Right ventricle myocardium superior (tissue), 1 donor: ENCODE measurements at regions not wholly inside any gene's neighbourhood (a gene's known extent, or its start where the extent isn't known, plus 50 kb on each side); places are given as distances from the start of the nearest gene placed in this dataset.
"Not testable (repeated sequence)": the region's sequence is repeated elsewhere in the genome, so short reads cannot be mapped to it uniquely, and the experiment has no call there.

Source experiments
- ATAC-seq: fragments of 200-7000 bp; cut with Tn5 transposase; one replicate; pipeline ENCODE4 v1.9.1; 2020; ENCODE audit warnings: mild to moderate bottlenecking; ENCODE audit not compliant: poor library complexity
- DNase-seq: peaks from one replicate; pipeline ENCODE4 v3.0.0-alpha.2; 2020
- intact Hi-C: fragments of 100-400 bp; cut with DNase I; formaldehyde crosslinking; loops from one replicate; pipeline ENCODE4 v1.11.2; 2022
- donor health status: DM: no; HTN: yes; CAD: no; lungs with severe emphysema.

DNA sequence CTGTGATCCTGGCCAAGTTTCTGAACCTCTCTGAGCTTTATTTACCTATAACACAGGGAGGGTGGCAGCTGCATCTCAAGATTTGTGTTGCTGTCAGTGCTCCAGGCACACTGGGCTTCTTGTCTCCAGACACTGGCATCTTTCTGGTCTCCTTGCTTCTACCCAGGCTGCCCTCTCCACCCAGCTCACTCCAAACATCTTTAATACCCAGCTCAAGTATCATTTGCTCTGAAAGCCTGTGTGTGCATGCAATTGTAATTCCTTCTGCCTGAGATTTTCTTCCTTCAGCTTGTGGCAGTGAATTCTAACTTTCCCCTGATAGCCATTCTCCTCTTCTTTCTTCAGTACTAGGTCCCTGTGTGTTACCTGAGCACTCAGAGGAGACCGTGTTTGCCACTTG, 50.7 kb upstream of the USP7 start:
- intact Hi-C loops = loop anchor here (10.0 kb wide), 1 partner anchor 120 kb away; no protein-coding TSS in a partner anchor
- no peak for DNase-seq
- ATAC-seq = no peak

DNA sequence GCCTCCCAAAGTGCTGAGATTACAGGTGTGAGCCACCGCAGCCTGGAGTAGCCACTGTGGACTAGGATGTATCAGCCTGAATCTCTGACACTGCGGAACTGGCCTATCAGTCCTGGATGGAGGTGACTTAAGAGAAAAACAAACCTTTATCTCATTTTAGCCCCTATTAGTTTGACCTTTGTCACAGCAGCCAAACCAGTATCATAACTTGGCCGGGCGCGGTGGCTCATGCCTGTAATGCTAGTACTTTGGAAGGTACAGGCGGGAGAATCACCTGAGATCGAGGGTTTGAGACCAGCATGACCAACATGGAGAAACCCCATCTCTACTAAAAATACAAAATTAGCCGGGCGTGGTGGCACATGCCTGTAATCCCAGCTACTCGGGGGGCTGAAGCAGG, 51.8 kb upstream of the USP7 start:
- ATAC-seq = no peak
- DNase-seq = no peak
- intact Hi-C loops = loop anchor here (10.0 kb wide), 1 partner anchor 121 kb away; no protein-coding TSS in a partner anchor

DNA sequence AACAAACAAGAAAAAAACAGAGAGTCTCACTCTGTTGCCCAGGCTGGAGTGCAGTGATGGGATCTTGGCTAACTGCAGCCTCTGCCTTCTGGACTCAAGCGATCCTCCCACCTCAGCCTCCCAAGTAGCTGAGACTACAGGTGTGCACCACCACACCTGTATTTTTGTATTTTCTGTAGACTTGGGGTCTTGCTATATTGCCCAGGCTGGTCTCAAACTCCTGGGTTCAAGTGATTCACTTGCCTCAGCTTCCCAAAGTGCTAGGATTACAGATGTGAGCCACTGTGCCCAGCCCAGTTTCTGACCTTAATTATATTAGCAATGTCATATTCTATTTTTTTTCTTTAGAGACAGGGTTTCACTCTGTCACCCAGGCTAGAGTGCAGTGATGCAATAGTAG, 52.3 kb upstream of the USP7 start:
- not testable (repeated sequence) for ATAC-seq, DNase-seq
- intact Hi-C loops = loop anchor here (10.0 kb wide), 1 partner anchor 121 kb away; no protein-coding TSS in a partner anchor

DNA sequence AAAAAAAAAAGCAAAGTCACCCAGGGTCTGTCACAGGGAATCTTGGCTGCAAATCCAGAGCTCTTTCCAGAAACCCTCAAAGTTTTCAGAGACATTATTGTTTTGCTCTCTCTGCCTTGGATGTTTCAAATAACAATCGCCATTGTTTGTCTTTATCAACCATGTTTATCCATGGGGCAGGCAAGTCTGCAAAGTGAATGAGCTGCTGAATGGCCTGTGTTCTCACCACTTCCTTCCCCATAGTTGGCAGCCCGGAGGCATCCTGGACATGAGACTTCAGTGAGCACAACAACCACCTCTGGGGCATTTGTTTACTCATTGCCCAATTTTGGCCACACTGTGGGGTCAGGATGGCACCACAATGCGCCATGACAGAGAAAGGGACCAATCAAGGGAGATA, 53.1 kb upstream of the USP7 start:
- no peak for ATAC-seq

DNA sequence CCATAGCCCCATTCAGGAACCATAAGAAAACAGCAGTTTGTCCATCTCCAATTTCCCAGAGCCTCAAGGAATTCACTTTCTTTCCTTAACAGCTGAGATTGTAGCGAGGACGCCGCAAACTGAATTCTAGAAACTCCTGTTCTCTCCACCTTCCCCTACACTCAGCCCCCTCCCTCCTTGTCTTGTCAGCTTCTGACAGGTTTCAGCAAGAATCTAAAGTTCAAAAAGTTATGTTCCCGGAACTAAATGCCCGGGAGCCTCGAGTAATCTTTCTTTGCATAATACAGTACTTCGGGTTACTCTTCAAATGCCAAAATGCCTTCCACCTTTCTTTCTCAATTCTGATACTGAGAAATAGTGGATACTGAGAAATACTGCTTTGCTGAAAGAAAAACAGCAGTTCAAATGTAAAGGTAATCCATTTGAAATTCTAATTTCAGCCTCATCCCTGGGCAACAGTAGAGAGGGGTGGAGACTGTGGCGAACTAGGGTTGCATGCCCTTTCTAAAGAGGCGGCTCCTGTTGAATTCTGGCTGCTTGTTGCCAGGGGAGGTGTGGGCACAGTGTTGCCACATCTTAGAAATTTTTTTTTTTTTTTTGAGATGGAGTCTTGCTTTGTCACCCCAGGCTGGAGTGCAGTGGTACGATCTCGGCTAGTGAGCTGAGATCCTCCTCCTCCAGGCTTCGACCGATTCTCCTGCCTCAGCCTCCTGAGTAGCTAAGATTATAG, 63.5 kb upstream of the USP7 start:
- intact Hi-C loops = no loop called here
- ATAC-seq = no peak
- DNase-seq = no peak

More for the DNA sequence above, 53.1 kb upstream of the USP7 start:
- intact Hi-C loops = loop anchor here (10.0 kb wide), 1 partner anchor 122 kb away; no protein-coding TSS in a partner anchor
- DNase-seq = no peak

DNA sequence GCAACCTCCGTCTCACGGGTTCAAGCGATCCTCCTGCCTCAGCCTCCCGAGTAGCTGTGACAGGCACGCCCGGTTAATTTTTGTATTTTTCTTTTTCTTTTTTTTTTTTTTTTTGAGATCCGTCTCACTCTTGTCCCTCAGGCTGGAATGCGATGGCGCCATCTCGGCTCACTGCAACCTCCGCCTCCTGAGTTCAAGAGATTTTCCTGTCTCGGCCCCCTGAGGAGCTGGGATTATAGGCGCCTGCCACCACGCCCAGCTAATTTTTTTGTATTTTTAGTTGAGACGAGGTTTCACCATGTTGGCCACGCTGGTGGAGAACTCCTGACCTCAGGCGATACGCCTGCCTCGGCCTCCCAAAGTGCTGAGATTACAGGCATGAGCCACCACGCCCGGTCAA, 63.0 kb upstream of the HAPSTR1 start:
- DNase-seq, intact Hi-C loops, ATAC-seq: not testable (repeated sequence)

DNA sequence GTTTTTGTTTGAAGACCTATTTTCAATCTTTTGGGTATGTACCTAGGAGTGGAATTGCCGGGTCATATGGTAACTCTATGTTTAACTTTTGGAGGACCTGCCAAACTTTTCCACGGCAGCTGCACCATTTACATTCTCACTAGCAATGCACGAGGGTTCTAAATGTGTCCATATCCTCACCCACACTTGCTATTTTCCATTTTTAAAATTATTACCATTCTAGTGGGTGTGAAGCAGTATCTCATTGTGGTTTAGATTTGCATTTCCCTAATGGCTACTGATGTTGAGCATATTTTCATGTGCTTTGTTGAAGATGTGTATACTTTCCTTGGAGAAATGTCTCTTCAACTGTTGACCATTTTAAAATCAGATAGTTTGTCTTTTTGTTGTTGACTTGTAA, 60.3 kb upstream of the HAPSTR1 start:
- no peak for ATAC-seq
- intact Hi-C loops = no loop called here
- DNase-seq = no peak

DNA sequence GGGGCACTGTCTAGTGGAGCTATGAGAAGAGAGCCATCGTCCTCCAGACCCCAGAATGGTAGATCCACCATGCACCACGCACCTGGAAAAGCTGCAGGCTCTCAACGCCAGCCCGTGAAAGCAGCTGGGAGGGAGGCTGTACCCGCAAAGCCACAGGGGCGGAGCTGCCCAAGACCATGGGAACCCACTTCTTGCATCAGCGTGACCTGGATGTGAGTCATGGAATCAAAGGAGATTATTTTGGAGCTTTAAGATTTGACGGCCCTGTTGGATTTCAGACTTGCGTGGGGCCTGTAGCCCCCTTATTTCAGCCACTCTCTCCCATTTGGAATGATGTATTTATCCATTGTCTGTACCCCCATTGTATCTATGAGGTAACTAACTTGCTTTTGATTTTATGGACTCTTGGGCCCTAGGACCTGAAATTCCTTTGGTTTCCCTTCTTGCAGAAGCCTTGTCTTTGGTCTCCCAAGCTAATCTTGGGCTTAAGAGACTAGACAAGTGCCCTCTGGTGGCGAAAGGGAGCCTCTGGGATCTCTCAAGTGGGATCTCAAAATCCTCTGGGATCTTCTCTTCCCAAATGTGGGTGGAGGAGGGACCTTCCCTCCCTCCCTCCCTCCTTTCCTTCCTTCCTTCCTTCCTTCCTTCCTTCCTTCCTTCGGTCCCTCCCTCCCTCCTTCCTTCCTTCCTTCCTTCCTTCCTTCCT, 58.2 kb upstream of the HAPSTR1 start:
- intact Hi-C loops = no loop called here
- DNase-seq (no peak), ATAC-seq (no peak)

DNA sequence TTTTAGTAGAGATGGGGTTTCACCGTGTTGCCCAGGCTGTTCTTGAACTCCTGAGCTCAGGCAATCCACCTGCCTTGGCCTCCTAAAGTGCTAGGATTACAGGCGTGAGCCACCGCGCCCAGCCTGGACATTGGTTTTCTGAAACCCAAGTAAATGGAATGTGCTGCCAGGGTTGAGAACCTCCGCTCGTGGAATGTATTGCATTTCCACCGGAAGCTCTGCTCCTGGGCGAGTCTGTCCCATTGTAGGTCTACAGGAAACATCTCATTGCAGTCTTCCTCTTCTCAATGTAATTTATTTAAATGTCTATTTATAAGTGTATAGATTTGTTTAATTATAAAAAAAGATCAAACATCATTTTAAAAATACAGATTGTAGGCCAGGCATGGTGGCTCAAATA, 57.4 kb upstream of the HAPSTR1 start:
- intact Hi-C loops = no loop called here
- ATAC-seq (no peak), DNase-seq (no peak)

DNA sequence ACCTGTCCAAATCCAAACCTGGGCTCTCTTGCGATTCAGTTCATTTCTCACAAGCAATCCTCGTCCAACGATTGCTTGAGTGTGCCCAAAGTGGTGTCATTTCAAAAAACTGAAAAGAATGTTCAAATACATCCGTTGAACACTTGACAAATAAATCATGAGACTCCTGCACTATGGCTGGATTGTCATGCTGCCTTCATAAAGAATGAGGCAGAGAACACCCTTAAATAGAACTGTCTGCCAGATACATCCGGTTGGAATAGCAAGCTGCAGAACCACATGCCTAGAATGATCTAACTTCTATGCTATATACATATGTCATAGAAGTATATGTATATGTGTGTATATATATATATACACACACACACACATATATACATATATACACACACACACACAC, 55.4 kb upstream of the HAPSTR1 start:
- intact Hi-C loops = no loop called here
- no peak for ATAC-seq
- no peak for DNase-seq

DNA sequence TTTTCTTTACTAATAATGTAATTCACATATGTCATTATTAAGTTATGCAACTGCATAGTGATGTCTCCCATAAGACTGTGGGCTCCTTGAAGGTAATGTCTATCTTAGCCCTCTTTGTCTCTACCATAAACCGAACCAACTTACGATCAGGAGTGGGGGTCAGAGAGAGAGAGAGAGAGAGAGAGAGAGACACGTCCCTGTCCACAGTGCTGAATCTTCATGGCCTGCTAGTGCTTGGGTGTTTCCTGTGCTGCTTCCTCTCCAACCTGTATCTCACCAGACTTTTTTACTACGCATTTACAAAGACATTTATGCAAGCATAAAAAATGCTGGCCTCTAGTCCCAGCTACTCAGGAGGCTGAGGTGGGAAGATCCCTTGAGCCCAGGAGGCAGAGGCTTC, 52.2 kb upstream of the HAPSTR1 start:
- DNase-seq (no peak), ATAC-seq (no peak)
- intact Hi-C loops = no loop called here

DNA sequence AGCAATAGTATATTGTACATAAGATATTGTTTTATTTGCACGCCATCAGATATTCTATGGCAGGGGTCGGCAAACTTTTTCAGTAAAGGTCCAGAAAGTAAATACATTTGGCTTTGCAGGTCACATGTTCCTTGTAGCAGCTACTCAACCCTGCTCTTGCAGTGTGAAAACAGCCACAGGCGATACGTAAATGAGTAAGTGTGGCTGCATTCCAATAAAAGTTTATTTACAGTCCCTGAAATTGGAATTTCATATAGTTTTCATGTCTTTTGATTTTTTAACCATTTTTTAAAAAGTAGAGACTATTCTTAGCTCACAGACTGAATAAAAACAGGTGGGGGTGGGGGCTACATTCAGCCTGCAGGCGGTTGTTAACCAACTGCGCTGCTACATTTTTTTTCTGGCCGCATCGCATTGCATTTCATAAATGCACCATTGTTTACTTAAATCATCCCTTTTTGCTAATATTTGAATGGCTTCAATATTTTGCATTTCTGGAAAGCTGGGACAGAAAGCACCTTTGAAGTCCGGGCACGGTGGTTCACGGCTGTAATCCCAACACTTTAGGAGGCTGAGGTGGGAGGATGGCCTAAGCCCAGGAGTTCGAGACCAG, 50.5 kb upstream of the HAPSTR1 start:
- ATAC-seq = no peak
- no peak for DNase-seq
- intact Hi-C loops = no loop called here
